HG02870 (cell line): ENCODE measurements at regions not wholly inside any gene's neighbourhood (a gene's known extent, or its start where the extent isn't known, plus 50 kb on each side); places are given as distances from the start of the nearest gene placed in this dataset.
A peak's percentile ranks its signal among the peaks of the same experiment; 100 is the strongest.
"Not testable (repeated sequence)": the region's sequence is repeated elsewhere in the genome, so short reads cannot be mapped to it uniquely, and the experiment has no call there.

Experiments
- ATAC-seq: cut with Tn5 transposase; IDR thresholded peaks from one replicate; pipeline ENCODE4 v1.9.1; 2021; ENCODE audit warnings: mild to moderate bottlenecking, moderate library complexity; ENCODE audit not compliant: unreplicated experiment

DNA sequence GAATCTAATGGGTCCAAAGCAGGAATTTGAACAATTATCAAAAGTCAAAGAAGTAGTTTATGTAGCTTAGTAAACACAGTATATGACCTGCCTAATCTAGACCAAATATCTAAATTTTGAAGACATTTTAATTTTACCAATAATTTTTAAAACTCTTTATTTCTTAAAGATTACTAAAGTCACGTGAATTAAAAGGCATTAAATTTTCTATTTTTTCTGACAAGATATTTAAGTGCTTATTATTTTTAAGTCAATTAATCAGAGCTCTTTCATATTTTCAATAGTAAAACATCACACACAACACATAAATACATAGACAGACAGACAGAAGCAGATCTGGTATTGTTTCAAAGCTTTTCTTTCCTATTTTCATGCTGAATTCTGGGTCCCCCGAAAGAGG lies 89.5 kb downstream of the ZNF467 start:
- no peak for ATAC-seq

DNA sequence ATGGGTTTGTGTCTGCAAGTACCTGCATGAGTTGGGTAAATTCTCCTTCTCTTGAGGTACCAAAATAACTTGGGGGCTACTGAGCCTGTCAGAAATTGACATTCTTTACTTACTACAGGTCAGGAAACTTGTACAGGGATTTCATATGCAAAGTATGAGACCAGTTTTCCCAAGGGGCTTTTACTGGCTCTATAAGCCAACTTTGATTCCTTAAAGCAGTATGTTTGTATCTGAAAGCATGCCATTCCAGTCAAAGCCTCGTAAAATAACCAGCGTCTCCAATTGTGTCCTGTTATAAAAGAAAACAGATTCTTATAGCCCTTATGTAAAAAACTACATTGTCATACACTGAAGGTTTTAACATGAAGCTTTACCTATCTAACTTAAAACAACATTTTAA lies 90.2 kb downstream of the ZNF467 start:
- no peak for ATAC-seq

DNA sequence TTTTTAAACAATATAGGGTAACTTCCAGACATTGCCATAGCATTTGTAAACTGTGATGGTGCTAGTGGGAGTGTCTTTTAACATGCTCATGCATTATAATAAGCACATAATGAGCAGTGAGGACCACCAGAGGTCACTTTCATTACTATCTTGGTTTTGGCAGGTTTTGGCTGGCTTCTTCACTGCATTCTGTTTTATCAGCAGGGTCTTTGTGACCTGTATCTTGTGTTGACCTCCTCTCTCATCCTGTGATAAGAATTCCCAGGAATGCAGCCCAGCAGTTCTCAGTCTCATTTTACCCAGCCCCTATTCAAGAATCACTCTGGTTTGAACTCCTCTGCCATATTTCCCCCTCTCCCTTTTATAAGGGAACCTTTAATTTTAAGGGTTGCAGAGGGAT lies 91.3 kb downstream of the ZNF467 start:
- no peak for ATAC-seq

DNA sequence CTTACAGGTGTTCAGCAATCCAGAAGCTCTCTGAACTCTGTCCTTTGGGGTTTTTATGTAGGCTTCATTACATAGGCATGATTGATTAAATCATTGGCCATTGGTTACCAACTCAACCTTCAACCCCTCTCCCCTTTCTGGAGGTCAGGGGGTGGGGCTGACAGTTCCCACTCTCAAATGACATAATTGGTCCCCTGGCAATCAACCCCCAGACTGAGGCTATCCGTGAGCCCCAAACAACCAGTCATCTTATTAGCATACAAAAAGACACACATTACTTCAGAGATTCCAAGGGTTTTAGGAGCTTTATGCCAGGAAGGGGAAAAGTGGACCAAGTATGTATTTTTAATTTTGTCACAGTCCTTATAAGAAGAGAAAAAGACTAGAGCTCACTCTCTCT lies 92.1 kb downstream of the ZNF467 start:
- ATAC-seq = no peak

DNA sequence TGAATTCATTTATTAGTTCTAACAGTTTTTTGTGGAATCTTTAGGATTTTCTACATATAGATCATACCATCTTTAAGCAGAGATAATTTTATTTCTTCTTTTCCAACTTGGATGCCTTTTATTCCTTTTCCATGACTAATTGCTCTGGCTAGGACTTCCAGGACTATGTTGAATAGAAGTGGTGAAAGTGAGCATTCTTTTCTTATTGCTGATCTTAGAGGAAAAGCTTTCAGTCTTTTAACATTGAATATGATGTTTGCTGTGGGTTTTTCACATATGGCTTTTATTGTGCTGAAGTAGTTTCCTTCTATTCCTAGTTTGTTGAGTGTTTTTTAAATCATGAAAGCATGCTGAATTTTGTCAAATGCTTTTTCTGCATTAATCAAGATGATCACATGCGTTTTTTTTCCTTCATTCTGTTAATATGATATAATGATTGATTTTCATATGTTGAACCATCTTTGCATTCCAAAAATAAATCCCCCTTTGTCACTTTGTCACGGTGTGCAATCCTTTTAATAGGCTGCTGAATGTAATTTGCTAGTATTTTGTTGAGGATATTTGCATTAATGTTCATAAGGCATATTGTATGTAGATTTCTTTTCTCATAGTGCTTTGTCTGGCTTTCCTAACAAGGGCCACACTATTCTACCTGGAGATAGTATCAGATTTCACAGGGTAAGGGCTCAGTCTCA lies 92.9 kb downstream of the ZNF467 start:
- no peak for ATAC-seq

DNA sequence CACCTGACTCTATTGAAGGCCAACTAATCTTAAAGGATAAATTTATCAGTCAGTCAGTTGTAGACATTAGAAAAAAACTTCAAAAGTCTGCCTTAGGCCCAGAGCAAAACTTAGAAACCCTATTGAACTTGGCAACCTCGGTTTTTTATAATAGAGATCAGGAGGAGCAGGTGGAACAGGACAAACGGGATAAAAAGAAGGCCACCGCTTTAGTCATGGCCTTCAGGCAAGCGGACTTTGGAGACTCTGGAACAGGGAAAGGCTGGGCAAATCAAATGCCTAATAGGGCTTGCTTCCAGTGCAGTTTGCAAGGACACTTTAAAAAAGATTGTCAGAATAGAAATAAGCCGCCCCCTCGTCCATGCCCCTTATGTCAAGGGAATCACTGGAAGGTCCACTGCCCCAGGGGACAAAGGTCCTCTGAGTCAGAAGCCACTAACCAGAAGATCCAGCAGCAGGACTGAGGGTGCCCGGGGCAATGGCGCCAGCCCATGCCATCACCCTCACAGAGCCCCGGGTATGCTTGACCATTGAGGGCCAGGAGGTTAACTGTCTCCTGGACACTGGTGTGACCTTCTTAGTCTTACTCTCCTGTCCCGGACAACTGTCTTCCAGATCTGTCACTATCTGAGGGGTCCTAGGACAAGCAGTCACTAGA lies 98.5 kb downstream of the ZNF467 start:
- ATAC-seq = not testable (repeated sequence)

- ATAC-seq = no peak
These were observed 100.4 kb downstream of the ZNF467 start for GRCh38 chr7:149673006-149673405.

DNA sequence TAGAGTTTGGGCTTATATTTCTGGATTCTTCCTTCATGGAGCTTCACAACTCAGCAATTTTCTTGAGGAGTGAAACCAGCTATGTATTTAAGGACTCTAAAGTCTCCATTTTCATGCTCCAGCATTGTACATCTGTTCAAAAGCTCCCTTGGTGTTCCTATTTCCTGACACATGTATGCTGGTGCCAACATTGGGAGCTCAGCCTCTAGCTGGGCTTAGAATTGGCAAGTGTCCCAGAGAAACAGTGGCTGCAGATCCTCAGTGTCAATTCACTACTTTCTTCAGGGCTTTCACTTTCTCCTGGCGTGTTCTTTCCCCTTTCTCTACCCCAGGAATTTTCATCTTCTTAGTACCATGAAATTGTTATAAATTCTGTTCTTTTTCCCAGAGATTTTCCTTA lies 103.1 kb downstream of the ZNF467 start:
- ATAC-seq = no peak

- ATAC-seq = no peak
These were observed 104.1 kb downstream of the ZNF467 start for GRCh38 chr7:149669121-149669818.

GRCh38 chr7:149666360-149666945 lies 106.9 kb downstream of the ZNF467 start:
- ATAC-seq = no peak

GRCh38 chr7:149665618-149666017 lies 107.8 kb downstream of the ZNF467 start:
- not testable (repeated sequence) for ATAC-seq

DNA sequence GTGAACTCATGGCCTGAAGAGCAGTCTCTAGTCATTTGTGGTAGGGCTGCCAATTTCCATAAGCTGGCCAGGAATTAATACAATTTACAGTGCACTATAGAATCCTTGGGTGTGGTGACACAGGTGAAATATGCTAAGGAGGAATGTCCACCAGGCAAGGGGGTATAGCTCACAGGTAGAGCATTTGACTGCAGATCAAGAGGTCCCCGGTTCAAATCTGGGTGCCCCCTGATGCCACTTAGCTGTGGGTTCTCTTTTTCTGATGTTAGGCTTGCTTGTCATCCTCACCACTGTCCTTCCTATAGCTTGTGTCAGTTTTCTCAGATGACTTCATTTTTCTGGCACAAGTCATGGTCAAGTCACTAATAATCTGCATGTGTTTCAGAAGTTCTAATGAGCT lies 108.7 kb downstream of the ZNF467 start:
- ATAC-seq = no peak

- ATAC-seq = no peak
These were observed 109.2 kb downstream of the ZNF467 start for GRCh38 chr7:149664176-149664575.

DNA sequence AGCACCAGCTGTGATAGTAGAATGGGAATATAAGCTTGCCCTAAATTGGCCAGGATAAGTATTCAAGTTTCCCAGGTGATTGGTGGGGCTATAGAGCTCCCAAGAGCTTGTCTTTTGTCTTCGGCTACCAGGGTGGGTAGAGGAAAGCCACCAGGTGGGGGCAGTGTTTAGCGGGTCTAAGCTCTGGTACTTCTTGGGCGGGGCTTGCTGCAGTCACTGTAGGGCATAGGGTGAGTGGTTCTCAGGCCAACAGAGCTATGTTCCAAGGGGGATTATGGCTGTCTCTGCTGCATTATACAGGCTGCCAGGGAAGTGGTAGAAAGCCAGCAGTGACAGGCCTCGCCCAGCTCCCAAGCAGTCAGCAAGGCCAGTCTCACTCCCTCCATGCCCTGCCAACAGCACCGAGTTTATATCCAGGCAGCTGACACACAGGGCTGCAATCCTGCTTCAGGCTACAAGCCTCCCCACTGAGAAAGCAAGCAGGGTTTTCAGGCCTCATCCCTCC lies 110.7 kb downstream of the ZNF467 start:
- peak; percentile 75 for ATAC-seq

- ATAC-seq = no peak
These were observed 117.6 kb downstream of the ZNF467 start for GRCh38 chr7:149655784-149656183.

GRCh38 chr7:149654588-149654987 lies 118.8 kb downstream of the ZNF467 start:
- no peak for ATAC-seq

DNA sequence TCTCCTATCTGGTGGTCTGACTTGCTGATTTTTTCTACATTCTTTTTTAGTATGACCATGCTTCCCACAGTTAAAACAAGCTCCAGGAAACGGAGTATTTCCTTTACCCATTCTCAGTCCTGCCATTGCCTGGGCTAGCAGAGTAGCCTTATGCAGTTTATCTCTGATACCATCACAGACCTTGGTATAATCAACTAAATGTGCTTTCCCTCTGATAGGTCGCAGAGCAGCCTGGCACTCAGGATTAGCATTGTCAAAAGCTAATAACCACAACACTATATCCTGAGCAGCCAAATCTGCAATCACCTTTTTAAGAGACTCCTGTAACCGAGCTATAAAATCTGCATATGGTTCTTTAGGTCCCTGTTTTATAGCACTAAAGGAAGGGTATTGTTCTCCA lies 123.2 kb downstream of the ZNF467 start:
- not testable (repeated sequence) for ATAC-seq

DNA sequence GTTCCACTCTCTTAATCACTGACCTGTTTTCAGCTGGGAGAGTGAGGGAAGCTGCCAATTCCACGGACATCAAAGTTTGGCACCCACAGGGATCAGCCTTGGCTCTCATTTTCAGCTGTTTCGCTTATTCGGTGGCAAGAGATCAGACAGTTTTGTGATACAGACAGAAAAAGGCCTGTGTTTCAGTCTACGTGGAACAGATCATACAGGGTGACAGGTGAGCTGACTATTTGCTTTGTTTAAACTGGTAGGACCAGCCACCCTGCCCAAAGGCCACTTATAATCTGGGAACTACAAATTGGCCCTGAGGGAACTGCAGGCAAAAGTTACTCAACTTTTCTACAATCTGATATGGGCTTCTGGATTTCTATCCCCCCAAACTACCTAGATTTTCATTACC lies 128.6 kb downstream of the ZNF467 start:
- no peak for ATAC-seq

GRCh38 chr7:149642589-149642988 lies 130.8 kb downstream of the ZNF467 start:
- no peak for ATAC-seq

- ATAC-seq = no peak
These were observed 134.6 kb downstream of the ZNF467 start for GRCh38 chr7:149638566-149639320.
